ENCODE measurements at regions not wholly inside any gene's neighbourhood (a gene's known extent, or its start where the extent isn't known, plus 50 kb on each side); places are given as distances from the start of the nearest gene placed in this dataset.

- Histone ChIP-seq H3K18ac (ENCODE audit: low read length) (no peak overlapping the region), H3K23ac (ENCODE audit: low read length) (no peak overlapping the region), H2BK5ac (ENCODE audit: low read depth, low read length, poor library complexity) (no peak overlapping the region), H3K79me2 (ENCODE audit: control insufficient read depth, insufficient read depth, low read length, poor library complexity) (no peaks in the 10 kb centered on the region), H4K91ac (ENCODE audit: low read depth, low read length) (no peak overlapping the region), H3K9me3 (ENCODE audit: insufficient read depth, low read depth, low read length) (no peaks in the 10 kb centered on the region), H3K4ac (ENCODE audit: low read depth, low read length) (no peak overlapping the region), H3K27me3 (ENCODE audit: insufficient read depth, low read length) (no peaks in the 10 kb centered on the region), H3K14ac (ENCODE audit: low read length) (no peak overlapping the region), H4K12ac (ENCODE audit: low read depth, low read length) (no peak overlapping the region), H3K9ac (ENCODE audit: low read length) (no peak overlapping the region), H3K4me1 (ENCODE audit: control insufficient read depth in 1 of 2, insufficient read depth in 2 of 2, low read length in 2 of 2) (peaks cover 2 to 6% of the 10 kb centered on the region in 2 experiments), H2AFZ (ENCODE audit: insufficient read depth, low read length, poor library complexity) (no peak overlapping the region), H3K4me3 (ENCODE audit: low read depth, low read length) (no peak overlapping the region), H3K36me3 (ENCODE audit: control insufficient read depth in 1 of 2, insufficient read depth in 2 of 2, low read length in 2 of 2) (no peaks in the 10 kb centered on the region), H3K27ac (ENCODE audit: low read depth, low read length) (no peak overlapping the region), H3K79me1 (ENCODE audit: low read length) (no peaks in the 10 kb centered on the region), H2BK12ac (ENCODE audit: low read length) (no peak overlapping the region), H2AK5ac (ENCODE audit: low read length) (no peak overlapping the region), H2BK120ac (ENCODE audit: insufficient read depth, low read length, poor library complexity) (no peak overlapping the region), H3K4me2 (ENCODE audit: low read length) (no peak overlapping the region), H4K8ac (ENCODE audit: low read depth, low read length) (no peak overlapping the region)
- no peak for DNase-seq
- no CpG with 5 or more reads among the region's 5 CpGs for WGBS (ENCODE audit: extremely low coverage, insufficient coverage, insufficient read length)
Measured at GRCh38 chr12:89085421-89085820, 266.9 kb downstream of the DUSP6 start.

GRCh38 chr12:89084751-89085150 lies 267.6 kb downstream of the DUSP6 start:
- H3K18ac ChIP-seq (ENCODE audit: low read length), result no peak overlapping the region
- H2BK12ac ChIP-seq (ENCODE audit: low read length), result no peak overlapping the region
- WGBS (ENCODE audit: extremely low coverage, insufficient coverage, insufficient read length), result no CpG with 5 or more reads among the region's 3 CpGs
- H3K4me3 ChIP-seq (ENCODE audit: low read depth, low read length), result no peak overlapping the region
- H2BK5ac ChIP-seq (ENCODE audit: low read depth, low read length, poor library complexity), result no peak overlapping the region
- no peaks in the 10 kb centered on the region for H3K27me3 ChIP-seq (ENCODE audit: insufficient read depth, low read length)
- H4K12ac ChIP-seq (ENCODE audit: low read depth, low read length), result no peak overlapping the region
- no peak overlapping the region for H2AK5ac ChIP-seq (ENCODE audit: low read length)
- H3K79me2 ChIP-seq (ENCODE audit: control insufficient read depth, insufficient read depth, low read length, poor library complexity), result no peaks in the 10 kb centered on the region
- H3K23ac ChIP-seq (ENCODE audit: low read length), result no peak overlapping the region
- DNase-seq, result no peak
- no peak overlapping the region for H2BK120ac ChIP-seq (ENCODE audit: insufficient read depth, low read length, poor library complexity)
- no peak overlapping the region for H3K4me2 ChIP-seq (ENCODE audit: low read length)
- H3K79me1 ChIP-seq (ENCODE audit: low read length), result no peaks in the 10 kb centered on the region
- H3K14ac ChIP-seq (ENCODE audit: low read length), result no peak overlapping the region
- no peak overlapping the region for H2AFZ ChIP-seq (ENCODE audit: insufficient read depth, low read length, poor library complexity)
- H3K4ac ChIP-seq (ENCODE audit: low read depth, low read length), result no peak overlapping the region
- H4K91ac ChIP-seq (ENCODE audit: low read depth, low read length), result no peak overlapping the region
- H3K9ac ChIP-seq (ENCODE audit: low read length), result no peak overlapping the region
- H3K4me1 ChIP-seq (ENCODE audit: control insufficient read depth in 1 of 2, insufficient read depth in 2 of 2, low read length in 2 of 2), result peaks cover 2 to 6% of the 10 kb centered on the region in 2 experiments
- no peaks in the 10 kb centered on the region for H3K9me3 ChIP-seq (ENCODE audit: insufficient read depth, low read depth, low read length)
- no peak overlapping the region for H4K8ac ChIP-seq (ENCODE audit: low read depth, low read length)
- H3K27ac ChIP-seq (ENCODE audit: low read depth, low read length), result no peak overlapping the region
- no peaks in the 10 kb centered on the region for H3K36me3 ChIP-seq (ENCODE audit: control insufficient read depth in 1 of 2, insufficient read depth in 2 of 2, low read length in 2 of 2)

GRCh38 chr12:89083491-89083890 lies 268.8 kb downstream of the DUSP6 start:
- H3K18ac ChIP-seq (ENCODE audit: low read length), result no peak overlapping the region
- H2BK5ac ChIP-seq (ENCODE audit: low read depth, low read length, poor library complexity), result no peak overlapping the region

GRCh38 chr12:89082370-89082753 lies 269.9 kb downstream of the DUSP6 start:
- H2BK12ac ChIP-seq (ENCODE audit: low read length), result no peak overlapping the region
- H3K4ac ChIP-seq (ENCODE audit: low read depth, low read length), result no peak overlapping the region
- H3K79me2 ChIP-seq (ENCODE audit: control insufficient read depth, insufficient read depth, low read length, poor library complexity), result no peaks in the 10 kb centered on the region
- DNase-seq, result no peak
- no peak overlapping the region for H3K18ac ChIP-seq (ENCODE audit: low read length)
- no peak overlapping the region for H4K91ac ChIP-seq (ENCODE audit: low read depth, low read length)
- H3K9ac ChIP-seq (ENCODE audit: low read length), result no peak overlapping the region
- no peaks in the 10 kb centered on the region for H3K79me1 ChIP-seq (ENCODE audit: low read length)
- H3K4me2 ChIP-seq (ENCODE audit: low read length), result no peak overlapping the region
- no peaks in the 10 kb centered on the region for H3K27me3 ChIP-seq (ENCODE audit: insufficient read depth, low read length)
- no peak overlapping the region for H2BK120ac ChIP-seq (ENCODE audit: insufficient read depth, low read length, poor library complexity)
- H2AK5ac ChIP-seq (ENCODE audit: low read length), result no peak overlapping the region
- no peak overlapping the region for H3K23ac ChIP-seq (ENCODE audit: low read length)
- no peak overlapping the region for H2BK5ac ChIP-seq (ENCODE audit: low read depth, low read length, poor library complexity)
- no peak overlapping the region for H3K27ac ChIP-seq (ENCODE audit: low read depth, low read length)
- H3K4me1 ChIP-seq (ENCODE audit: control insufficient read depth in 1 of 2, insufficient read depth in 2 of 2, low read length in 2 of 2), result peaks cover 2 to 4% of the 10 kb centered on the region in 2 experiments
- no peak overlapping the region for H4K12ac ChIP-seq (ENCODE audit: low read depth, low read length)
- H3K36me3 ChIP-seq (ENCODE audit: control insufficient read depth in 1 of 2, insufficient read depth in 2 of 2, low read length in 2 of 2), result no peaks in the 10 kb centered on the region
- H2AFZ ChIP-seq (ENCODE audit: insufficient read depth, low read length, poor library complexity), result no peak overlapping the region
- no peak overlapping the region for H4K8ac ChIP-seq (ENCODE audit: low read depth, low read length)
- no peak overlapping the region for H3K14ac ChIP-seq (ENCODE audit: low read length)
- no CpG with 5 or more reads among the region's 1 CpG for WGBS (ENCODE audit: extremely low coverage, insufficient coverage, insufficient read length)
- H3K4me3 ChIP-seq (ENCODE audit: low read depth, low read length), result no peak overlapping the region
- no peaks in the 10 kb centered on the region for H3K9me3 ChIP-seq (ENCODE audit: insufficient read depth, low read depth, low read length)

More at GRCh38 chr12:89083491-89083890, 268.8 kb downstream of the DUSP6 start:
- H4K8ac ChIP-seq (ENCODE audit: low read depth, low read length), result no peak overlapping the region
- no peak overlapping the region for H2BK12ac ChIP-seq (ENCODE audit: low read length)
- H3K4me2 ChIP-seq (ENCODE audit: low read length), result no peak overlapping the region
- no peak overlapping the region for H3K9ac ChIP-seq (ENCODE audit: low read length)
- no peak overlapping the region for H2AFZ ChIP-seq (ENCODE audit: insufficient read depth, low read length, poor library complexity)
- no peak for DNase-seq
- H4K91ac ChIP-seq (ENCODE audit: low read depth, low read length), result no peak overlapping the region
- H3K4me1 ChIP-seq (ENCODE audit: control insufficient read depth in 1 of 2, insufficient read depth in 2 of 2, low read length in 2 of 2), result peaks cover 2 to 6% of the 10 kb centered on the region in 2 experiments
- H3K4me3 ChIP-seq (ENCODE audit: low read depth, low read length), result no peak overlapping the region
- H3K27me3 ChIP-seq (ENCODE audit: insufficient read depth, low read length), result no peaks in the 10 kb centered on the region
- H3K4ac ChIP-seq (ENCODE audit: low read depth, low read length), result no peak overlapping the region
- no peaks in the 10 kb centered on the region for H3K79me1 ChIP-seq (ENCODE audit: low read length)
- H3K36me3 ChIP-seq (ENCODE audit: control insufficient read depth in 1 of 2, insufficient read depth in 2 of 2, low read length in 2 of 2), result no peaks in the 10 kb centered on the region
- H3K14ac ChIP-seq (ENCODE audit: low read length), result no peak overlapping the region
- H3K9me3 ChIP-seq (ENCODE audit: insufficient read depth, low read depth, low read length), result no peaks in the 10 kb centered on the region
- H3K23ac ChIP-seq (ENCODE audit: low read length), result no peak overlapping the region
- H3K27ac ChIP-seq (ENCODE audit: low read depth, low read length), result no peak overlapping the region
- no peaks in the 10 kb centered on the region for H3K79me2 ChIP-seq (ENCODE audit: control insufficient read depth, insufficient read depth, low read length, poor library complexity)
- H4K12ac ChIP-seq (ENCODE audit: low read depth, low read length), result no peak overlapping the region
- H2BK120ac ChIP-seq (ENCODE audit: insufficient read depth, low read length, poor library complexity), result no peak overlapping the region
- no peak overlapping the region for H2AK5ac ChIP-seq (ENCODE audit: low read length)
- no CpG with 5 or more reads among the region's 3 CpGs for WGBS (ENCODE audit: extremely low coverage, insufficient coverage, insufficient read length)

All from trophoblast cell (in vitro differentiated cells and primary cell).